Loucy (cell line): ENCODE measurements at regions not wholly inside any gene's neighbourhood (a gene's known extent, or its start where the extent isn't known, plus 50 kb on each side); places are given as distances from the start of the nearest gene placed in this dataset.

Source experiments
- H2AFZ ChIP-seq: fragments of 200-600 bp; sonication (generic); 2 replicates; pipeline ENCODE4 v1.6.0; 2016; ENCODE audit warnings: antibody characterized with exemption, mild to moderate bottlenecking, low read length, moderate library complexity
- H3F3A ChIP-seq: fragments of 200-600 bp; 2 replicates; pipeline ENCODE4 v1.6.0; 2016; ENCODE audit warnings: antibody characterized with exemption, low read depth, mild to moderate bottlenecking
- H3K27me3 ChIP-seq: fragments of 200-600 bp; sonication (generic); 2 replicates; pipeline ENCODE4 v1.6.1; 2014; ENCODE audit warnings: low read length, mild to moderate bottlenecking; ENCODE audit not compliant: insufficient read depth, poor library complexity, severe bottlenecking
- H3K36me3 ChIP-seq: fragments of 200-600 bp; sonication (generic); 2 replicates; pipeline ENCODE4 v1.6.1; 2016; ENCODE audit warnings: low read length; ENCODE audit not compliant: insufficient read depth
- H3K4me1 ChIP-seq: fragments of 200-600 bp; sonication (generic); 2 replicates; pipeline ENCODE4 v1.5.1; 2014; ENCODE audit warnings: low read length, mild to moderate bottlenecking; ENCODE audit not compliant: insufficient read depth, poor library complexity, severe bottlenecking
- H3K4me2 ChIP-seq: fragments of 200-600 bp; sonication (generic); 2 replicates; pipeline ENCODE4 v1.6.0; 2014; ENCODE audit warnings: antibody characterized with exemption, low read length, low read depth, mild to moderate bottlenecking; ENCODE audit not compliant: poor library complexity, severe bottlenecking
- H3K4me3 ChIP-seq: fragments of 200-600 bp; sonication (generic); 2 replicates; pipeline ENCODE4 v1.5.1; 2014; ENCODE audit warnings: low read length, mild to moderate bottlenecking, mixed read lengths; ENCODE audit not compliant: poor library complexity, severe bottlenecking
- H3K79me2 ChIP-seq: fragments of 200-600 bp; sonication (generic); 2 replicates; pipeline ENCODE4 v1.6.1; 2014; ENCODE audit warnings: low read length; ENCODE audit not compliant: insufficient read depth
- H3K9ac ChIP-seq: fragments of 200-600 bp; sonication (generic); 2 replicates; pipeline ENCODE4 v1.6.0; 2014; ENCODE audit warnings: mild to moderate bottlenecking, low read depth, low read length, moderate library complexity; ENCODE audit not compliant: poor library complexity, severe bottlenecking
- H3K9me2 ChIP-seq: fragments of 200-600 bp; sonication (generic); replicated peaks from 2 replicates; pipeline ENCODE4 v1.6.1; 2016; ENCODE audit warnings: low read depth, low read length, mixed read lengths
- H3K9me3 ChIP-seq: fragments of 200-600 bp; sonication (generic); 2 replicates; pipeline ENCODE4 v1.6.1; 2014; ENCODE audit warnings: mild to moderate bottlenecking, antibody characterized with exemption, low read length, low read depth; ENCODE audit not compliant: insufficient read depth
- H4K20me1 ChIP-seq: fragments of 200-600 bp; sonication (generic); 2 replicates; pipeline ENCODE4 v1.6.0; 2014; ENCODE audit warnings: antibody characterized with exemption, low read length, mild to moderate bottlenecking; ENCODE audit not compliant: insufficient read depth, poor library complexity, severe bottlenecking
- EZH2phosphoT487 ChIP-seq: fragments of 200-600 bp; IDR thresholded peaks from 2 replicates; pipeline ENCODE4 v1.6.1; 2018; ENCODE audit warnings: antibody characterized with exemption, mild to moderate bottlenecking, moderate library complexity, borderline replicate concordance
- TF ChIP-seq, protein P1 (sequence below): fragments of 200-600 bp; sonication (generic); conservative IDR thresholded peaks from 2 replicates; pipeline ENCODE4 v1.5.1; 2014; ENCODE audit warnings: mild to moderate bottlenecking, antibody characterized with exemption, low read length

DNA sequence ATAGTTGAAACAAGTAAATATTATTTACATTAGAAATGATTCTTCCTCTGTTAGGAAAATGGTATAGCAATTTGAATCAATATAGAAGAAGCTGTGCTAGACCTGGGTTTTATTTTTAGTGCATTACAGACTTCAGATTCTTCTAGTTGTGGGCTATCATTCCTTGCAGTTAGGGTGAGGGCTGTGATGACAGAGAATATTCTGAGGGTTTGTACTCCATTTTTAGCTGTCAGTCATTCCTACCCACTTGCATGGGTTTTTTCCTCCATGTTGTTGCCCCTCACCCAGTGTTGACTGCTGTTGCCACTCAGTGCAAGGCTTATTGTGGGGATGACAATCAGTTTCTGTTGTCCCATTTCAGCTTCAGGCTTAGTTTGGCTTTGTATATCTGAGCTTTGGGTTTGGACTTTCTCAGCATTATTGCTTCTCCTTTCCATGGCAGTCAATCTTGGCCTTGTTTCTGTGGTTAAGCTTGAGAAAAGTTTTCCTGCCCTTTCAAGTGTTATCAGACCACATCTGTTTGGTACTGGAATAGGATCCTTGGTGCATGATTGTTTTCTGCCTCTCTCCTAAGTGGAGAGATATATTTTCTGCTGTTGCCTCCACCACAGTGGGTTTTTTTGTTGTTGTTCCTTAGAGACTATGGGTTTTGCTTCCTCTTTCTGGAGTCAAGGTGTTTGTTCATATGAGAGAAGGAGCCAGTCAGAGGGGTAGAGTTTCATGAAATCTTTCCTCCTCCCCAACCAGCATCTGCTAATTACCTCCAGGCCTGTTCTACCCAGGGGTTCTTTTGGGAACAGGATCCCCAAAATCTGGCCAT, 312.7 kb upstream of the CWC22 start:
- Histone ChIP-seq H2AFZ (no peak overlapping the region), H3K9me2 (no peaks in the 10 kb centered on the region), H3K9me3 (no peaks in the 10 kb centered on the region), H3K4me3 (no peak overlapping the region), H4K20me1 (no peaks in the 10 kb centered on the region), H3K79me2 (no peaks in the 10 kb centered on the region), H3K4me2 (no peak overlapping the region), H3K27me3 (no peaks in the 10 kb centered on the region), H3F3A (no peaks in the 10 kb centered on the region), H3K9ac (no peak overlapping the region), H3K36me3 (no peaks in the 10 kb centered on the region), H3K4me1 (no peaks in the 10 kb centered on the region)
- TF ChIP-seq, protein P1, sequence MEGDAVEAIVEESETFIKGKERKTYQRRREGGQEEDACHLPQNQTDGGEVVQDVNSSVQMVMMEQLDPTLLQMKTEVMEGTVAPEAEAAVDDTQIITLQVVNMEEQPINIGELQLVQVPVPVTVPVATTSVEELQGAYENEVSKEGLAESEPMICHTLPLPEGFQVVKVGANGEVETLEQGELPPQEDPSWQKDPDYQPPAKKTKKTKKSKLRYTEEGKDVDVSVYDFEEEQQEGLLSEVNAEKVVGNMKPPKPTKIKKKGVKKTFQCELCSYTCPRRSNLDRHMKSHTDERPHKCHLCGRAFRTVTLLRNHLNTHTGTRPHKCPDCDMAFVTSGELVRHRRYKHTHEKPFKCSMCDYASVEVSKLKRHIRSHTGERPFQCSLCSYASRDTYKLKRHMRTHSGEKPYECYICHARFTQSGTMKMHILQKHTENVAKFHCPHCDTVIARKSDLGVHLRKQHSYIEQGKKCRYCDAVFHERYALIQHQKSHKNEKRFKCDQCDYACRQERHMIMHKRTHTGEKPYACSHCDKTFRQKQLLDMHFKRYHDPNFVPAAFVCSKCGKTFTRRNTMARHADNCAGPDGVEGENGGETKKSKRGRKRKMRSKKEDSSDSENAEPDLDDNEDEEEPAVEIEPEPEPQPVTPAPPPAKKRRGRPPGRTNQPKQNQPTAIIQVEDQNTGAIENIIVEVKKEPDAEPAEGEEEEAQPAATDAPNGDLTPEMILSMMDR = no peak
- no peak for TF ChIP-seq EZH2phosphoT487

DNA sequence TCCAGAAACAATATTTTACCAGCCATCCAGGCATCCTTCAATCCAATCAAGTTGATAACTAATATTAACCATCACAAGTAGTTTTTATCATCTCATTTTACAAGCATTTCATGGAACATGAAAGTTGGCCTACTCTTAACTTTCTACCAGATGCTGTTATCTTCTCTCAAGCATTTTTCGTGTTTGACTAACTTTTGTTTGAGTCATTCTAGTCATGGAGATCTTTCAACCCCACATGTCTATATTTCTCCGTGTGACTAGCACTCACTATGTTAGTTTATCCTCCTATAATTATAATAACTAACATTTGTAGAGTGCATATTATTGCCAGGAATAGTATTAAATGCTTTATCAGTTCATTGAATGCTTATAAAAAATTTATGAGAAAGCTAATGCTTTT, 307.0 kb upstream of the CWC22 start:
- Histone ChIP-seq H3K27me3 (no peaks in the 10 kb centered on the region), H3K4me3 (no peak overlapping the region), H3K4me1 (no peaks in the 10 kb centered on the region), H4K20me1 (no peaks in the 10 kb centered on the region), H3K36me3 (no peaks in the 10 kb centered on the region), H3K9me2 (no peaks in the 10 kb centered on the region), H3F3A (no peaks in the 10 kb centered on the region), H3K9ac (no peak overlapping the region), H3K79me2 (no peaks in the 10 kb centered on the region), H2AFZ (no peak overlapping the region), H3K9me3 (no peaks in the 10 kb centered on the region), H3K4me2 (no peak overlapping the region)
- TF ChIP-seq, protein P1 = no peak
- no peak for TF ChIP-seq EZH2phosphoT487

DNA sequence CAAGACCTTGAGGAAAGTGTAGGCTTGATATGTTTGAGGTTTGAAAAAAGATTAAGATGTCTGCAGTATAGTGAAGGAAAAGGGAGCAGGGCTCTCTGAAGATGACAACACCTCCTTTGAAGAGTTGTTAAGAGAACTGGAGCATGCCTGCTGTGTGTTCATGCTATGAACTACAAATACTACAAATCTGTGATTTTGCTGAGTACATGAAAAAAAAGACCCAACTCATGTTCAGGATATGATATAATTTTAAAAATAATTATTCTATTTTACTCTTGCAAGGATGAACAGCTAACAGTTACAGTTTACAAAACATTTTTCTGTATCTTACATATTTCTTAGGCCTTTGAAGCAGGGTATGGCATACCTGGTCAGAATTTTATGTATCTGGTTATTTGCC, 305.4 kb upstream of the CWC22 start:
- Histone ChIP-seq H3K4me1 (no peaks in the 10 kb centered on the region), H3K4me3 (no peak overlapping the region), H3K27me3 (no peaks in the 10 kb centered on the region), H3K36me3 (no peaks in the 10 kb centered on the region), H3K9ac (no peak overlapping the region), H2AFZ (no peak overlapping the region), H3K9me2 (no peaks in the 10 kb centered on the region), H3F3A (no peaks in the 10 kb centered on the region), H3K9me3 (no peaks in the 10 kb centered on the region), H3K79me2 (no peaks in the 10 kb centered on the region), H3K4me2 (no peak overlapping the region), H4K20me1 (no peaks in the 10 kb centered on the region)
- TF ChIP-seq EZH2phosphoT487 = no peak
- TF ChIP-seq, protein P1 = no peak
